HG02938 (cell line): ENCODE measurements at regions not wholly inside any gene's neighbourhood (a gene's known extent, or its start where the extent isn't known, plus 50 kb on each side); places are given as distances from the start of the nearest gene placed in this dataset.

Experiments
- ATAC-seq: cut with Tn5 transposase; IDR thresholded peaks from one replicate; pipeline ENCODE4 v1.9.1; 2021; ENCODE audit warnings: mild to moderate bottlenecking, moderate library complexity; ENCODE audit not compliant: unreplicated experiment

DNA sequence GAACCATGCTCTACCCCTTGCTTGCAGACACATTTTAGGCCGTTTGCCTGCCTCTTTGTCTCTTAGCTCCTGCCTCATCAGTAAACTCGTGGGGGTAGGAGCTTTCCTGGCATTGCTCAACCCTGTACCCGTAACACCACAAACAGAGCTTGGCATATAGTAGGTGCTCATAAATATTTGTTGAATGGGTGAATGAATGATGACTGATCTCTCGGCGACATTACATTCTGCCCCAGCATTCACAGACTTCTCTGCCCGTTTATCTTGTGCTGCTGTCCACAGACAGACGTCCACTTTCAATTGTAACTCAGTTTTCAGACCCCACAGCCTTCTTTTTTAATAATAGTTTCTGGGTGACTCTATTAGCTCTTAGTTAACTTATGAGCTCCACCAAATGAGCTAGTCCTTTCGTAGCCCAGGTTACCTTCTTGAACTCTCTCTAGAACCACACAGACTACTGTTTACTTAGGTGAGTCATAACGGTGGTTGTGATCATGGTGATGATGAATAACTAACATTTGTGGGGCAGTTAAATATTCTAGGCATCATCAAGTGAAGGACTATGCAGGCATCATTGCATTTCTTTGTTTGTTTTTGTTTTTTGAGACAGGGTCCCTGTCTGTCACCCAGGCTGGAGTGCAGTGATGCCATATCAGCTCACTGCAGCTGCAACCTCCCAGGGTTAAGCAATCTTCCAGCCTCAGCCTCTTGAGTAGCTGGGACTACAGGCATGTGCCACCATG, 188.4 kb downstream of the ADAMTS15 start:
- peak; percentile 67 for ATAC-seq

DNA sequence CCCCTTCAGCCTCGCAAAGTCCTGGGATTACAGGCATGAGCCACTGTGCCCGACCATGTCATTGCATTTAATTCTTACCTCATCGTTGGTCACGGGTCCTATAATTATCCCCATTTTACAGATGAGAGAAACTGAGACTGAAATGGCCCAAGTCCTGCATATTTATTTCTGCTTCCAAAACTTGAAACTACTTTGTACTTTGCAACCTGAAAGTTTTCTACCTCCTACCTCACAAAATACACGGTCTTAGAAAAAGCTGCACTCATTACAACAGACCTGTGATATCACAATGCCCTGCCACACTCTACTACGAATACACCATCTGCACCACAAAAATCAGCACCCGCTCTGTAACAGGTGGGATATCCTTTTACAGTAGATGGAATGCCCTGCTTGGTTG, 189.1 kb downstream of the ADAMTS15 start:
- ATAC-seq: no peak

DNA sequence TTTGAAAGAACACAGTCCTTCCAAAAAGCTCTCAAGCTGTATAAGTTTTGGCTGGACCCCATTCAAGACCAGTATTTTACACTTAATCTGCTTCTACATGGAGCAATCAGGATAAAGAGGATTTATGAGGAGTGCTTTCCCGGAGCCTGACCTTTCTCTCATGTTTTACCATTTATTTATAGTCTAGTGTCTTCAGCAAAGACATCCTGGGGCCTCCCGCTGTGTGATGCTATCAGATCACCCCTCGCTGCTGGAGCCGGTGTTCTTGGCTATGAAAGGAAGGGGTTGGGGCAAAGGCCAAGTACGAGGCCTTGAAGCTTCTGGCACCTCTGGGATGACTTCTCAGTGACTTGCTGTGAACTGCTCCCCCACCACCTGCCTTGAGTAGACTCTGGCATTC, 189.6 kb downstream of the ADAMTS15 start:
- ATAC-seq: no peak

DNA sequence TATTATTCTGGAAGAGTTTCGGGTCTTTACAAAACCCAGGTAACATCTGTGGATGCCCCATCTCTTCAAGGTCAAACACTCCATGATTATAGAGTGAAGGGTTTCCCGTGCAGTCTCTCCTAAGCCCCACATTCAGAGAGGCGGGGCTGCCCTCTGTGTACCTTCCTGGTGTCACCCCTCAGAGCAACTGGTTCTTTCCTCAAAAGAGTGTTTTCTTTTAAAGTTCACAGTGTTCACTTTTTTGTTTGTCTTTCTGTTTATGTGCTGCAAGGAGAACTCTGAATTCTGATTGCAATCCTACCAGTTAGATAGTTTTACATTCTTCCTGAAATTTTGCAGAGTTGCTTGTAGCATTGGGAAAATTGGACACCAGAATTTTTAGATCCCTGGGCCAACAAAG, 190.2 kb downstream of the ADAMTS15 start:
- no peak for ATAC-seq

GRCh38 chr11:130639369-130639768, 190.9 kb downstream of the ADAMTS15 start:
- ATAC-seq: no peak

DNA sequence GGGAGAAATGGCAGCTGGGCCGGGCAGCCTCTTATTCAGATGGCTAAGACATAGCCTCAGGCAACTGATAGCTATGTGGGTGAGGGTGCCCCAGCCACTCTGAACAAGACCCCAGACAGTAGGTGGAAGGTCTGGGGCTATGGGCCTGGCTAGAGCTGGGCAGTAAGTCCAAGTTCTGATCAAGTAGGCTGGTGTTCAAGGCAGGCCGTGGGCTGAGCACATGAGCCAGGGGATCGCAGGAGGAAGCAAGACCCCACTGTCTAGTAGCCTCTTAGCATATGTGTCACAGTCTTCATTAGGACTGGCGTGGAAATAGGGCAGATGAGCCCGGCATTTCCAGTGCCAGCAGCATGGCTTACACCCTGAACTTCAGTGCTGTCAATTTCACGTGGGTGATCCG, 192.1 kb downstream of the ADAMTS15 start:
- no peak for ATAC-seq

DNA sequence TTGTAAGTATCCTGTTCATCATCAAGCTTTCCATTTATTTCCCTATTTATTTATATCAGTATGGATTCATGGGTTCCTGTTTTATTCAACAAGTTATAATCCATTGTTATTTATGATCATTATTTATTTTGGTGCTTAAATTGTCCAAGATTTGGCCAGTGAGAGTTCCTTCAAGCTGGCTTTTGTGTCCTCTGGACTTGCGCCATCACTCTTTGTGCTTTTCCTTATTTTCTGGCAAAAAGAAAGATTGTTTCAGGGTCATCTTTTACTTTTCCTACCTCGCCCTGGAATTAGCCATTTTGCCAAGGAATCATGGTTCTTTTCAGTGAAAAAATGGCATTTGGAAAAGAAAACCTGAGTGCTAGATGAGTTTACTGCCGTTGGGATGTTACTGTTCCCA, 193.4 kb downstream of the ADAMTS15 start:
- no peak for ATAC-seq

GRCh38 chr11:130642994-130643393, 194.5 kb downstream of the ADAMTS15 start:
- ATAC-seq: no peak

DNA sequence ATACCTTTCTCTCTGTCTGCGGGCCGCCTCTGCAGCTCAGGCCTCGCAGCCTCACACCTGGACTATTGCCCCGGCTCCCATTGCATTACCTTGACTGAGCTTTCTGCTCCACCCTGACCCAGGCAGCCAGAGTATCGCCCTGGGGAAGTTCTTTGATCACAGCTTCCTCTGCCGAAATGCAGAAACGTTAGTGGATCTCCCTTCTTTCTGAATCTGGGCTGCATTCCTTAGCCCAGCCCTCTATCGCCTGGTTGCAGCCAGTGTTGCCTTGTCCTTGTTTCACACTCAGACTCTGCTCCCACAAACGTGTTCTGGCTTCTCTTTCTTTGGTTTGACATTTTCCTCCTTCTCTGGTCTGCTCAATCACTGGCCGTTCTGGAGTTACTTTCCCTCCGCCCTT, 195.7 kb downstream of the ADAMTS15 start:
- ATAC-seq: no peak

DNA sequence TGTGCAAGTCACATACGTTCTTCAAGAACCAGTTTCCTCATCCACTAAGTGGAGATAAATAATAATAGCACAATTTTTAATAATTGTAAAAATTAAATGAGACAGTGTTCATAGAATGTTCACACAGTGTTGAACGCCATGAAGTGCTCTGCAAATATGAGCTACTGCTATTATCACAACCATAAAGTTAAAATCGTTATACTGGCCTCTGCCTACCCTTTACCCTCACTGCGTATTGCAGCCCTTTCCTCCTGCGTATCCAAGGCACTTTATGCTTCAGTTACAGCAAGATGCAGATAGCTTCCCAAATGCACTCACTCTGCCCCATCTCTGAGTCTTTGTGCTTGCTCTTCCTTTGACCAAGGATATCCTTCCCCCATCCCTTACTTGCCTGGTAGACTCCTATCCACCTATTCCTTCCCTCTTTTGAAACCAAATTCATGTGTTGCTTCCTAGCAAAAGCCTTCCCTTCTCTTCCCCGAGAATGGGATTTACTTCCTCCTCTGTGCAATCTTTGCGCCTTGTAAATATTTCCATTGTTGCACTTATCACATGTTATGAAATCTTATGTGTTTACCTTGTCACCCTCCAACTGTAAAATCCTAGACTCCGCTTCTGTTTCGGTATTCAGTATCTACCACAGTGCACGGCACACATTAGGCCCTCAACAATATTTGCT, 196.9 kb downstream of the ADAMTS15 start:
- ATAC-seq: no peak

DNA sequence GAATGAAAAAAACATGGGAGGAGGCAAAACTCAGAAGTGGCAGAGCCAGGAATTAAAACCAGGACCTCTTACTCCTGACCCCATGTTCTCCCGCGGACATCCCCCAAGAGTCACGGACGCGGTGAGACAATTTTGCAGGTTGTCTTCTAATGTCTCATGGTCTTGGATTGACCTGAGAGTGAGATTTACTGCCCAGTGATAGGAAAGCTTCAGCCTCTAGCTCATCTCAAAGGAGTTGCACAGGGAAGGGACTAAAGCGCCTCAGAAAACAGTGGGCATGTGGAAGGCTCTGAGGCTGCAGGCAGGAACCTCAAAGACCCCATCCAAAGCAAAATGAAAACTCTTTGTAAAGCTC, 197.4 kb downstream of the ADAMTS15 start:
- no peak for ATAC-seq

DNA sequence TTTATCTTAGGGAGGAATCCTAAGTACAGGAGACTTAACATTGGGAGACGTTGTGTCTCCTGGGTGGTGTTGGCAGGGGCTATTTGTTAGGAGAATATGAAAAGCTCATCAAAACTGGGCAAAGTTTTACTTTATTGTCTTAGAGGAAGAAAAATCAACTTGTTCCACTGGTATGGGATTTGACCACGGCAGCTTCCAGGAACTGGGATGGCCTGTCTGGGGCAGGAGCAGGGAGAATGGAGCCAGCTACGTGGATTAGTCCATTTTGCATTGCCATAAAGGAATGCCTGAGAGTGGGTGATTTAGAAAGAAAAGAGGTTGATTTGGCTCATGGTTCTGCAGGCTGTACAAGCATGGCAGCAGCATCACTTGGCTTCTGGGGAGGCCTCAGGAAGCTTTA, 198.4 kb downstream of the ADAMTS15 start:
- ATAC-seq: no peak

- ATAC-seq: no peak
Measured at GRCh38 chr11:130647371-130647770, 198.9 kb downstream of the ADAMTS15 start.

- no peak for ATAC-seq
Measured at GRCh38 chr11:130649801-130650200, 201.4 kb downstream of the ADAMTS15 start.

- no peak for ATAC-seq
Measured at GRCh38 chr11:130650456-130651030, 202.1 kb downstream of the ADAMTS15 start.

- no peak for ATAC-seq
Measured at GRCh38 chr11:130651066-130651855, 202.8 kb downstream of the ADAMTS15 start.

GRCh38 chr11:130652671-130653335, 204.4 kb downstream of the ADAMTS15 start:
- ATAC-seq: no peak

DNA sequence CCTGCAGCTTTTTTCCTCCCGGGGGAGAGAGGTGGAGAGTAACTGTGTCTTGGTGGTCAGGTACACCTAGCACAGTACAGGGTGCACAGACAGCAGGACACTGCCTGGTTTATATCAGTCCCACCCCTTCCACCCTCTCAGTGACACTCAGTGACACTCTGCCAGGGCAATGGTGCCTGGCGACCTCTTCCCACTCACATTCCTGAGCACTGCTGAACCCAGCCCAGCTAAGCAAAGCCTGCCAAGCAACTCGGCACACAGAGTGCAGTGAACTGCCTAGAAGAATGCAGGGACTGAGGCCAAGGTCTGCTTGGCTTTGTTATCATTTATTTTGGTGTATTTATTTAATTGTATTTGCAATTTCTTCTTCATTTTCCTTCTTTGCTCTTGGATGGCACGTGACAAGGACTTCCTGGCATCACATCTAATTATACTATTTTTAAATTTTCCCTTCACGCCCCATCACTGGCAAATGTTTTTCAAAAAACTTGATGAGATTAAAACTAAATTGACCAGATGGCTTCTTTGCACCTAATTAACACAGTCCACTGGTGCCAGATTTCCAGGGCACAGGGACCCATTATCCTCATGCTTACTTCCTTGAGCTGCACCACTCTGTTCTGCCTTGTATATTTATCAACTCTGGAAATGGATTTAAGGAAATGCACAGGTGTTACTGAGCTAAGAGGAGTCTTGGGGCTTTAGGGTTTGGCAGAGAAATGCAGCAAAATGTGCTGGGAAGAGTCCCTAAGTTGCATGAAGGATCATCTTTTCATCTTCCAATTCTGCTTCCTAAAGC, 205.6 kb downstream of the ADAMTS15 start:
- ATAC-seq: no peak

DNA sequence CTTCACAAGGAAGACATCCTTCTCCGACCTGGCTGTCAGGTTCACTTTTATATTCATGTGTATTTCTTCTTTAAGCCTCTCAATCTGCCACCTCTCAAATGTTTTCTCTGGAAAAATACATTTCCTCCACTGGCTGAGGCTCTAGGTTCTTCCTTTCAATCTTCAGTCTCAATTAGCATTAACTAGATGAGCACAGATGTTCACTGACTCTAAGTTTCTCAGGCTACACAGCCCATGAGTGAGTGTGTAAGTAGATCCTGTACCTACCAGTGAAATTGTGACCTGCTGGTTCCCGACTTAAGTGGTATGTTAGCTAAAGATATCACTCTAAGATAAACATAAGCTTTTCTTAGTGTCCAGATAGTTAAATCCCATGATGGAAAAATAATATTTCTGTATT, 206.9 kb downstream of the ADAMTS15 start:
- no peak for ATAC-seq

DNA sequence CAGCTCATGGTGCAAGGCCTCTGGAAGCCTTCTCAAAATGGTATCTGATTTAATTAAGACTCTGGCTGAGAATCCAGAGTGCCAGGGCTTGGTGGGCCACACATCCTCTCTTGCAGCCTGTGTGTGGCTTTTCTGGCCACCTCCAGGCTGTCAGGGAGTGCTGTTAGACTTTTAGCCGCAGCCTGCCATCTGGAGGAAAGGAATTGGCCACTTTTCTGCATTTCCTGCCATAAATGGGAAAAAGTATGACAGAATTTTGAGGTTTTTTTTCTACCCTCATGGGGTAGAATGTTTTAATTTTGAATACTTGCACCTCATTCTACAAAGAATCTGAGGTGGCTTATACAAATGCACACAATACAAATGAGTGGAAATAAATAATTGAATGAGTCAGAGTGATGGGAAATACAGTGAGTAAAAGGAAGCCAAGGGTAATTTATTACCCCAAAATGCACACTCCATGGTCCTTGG, 218.4 kb downstream of the ADAMTS15 start:
- ATAC-seq: no peak
